ENCODE measurements at regions not wholly inside any gene's neighbourhood (a gene's known extent, or its start where the extent isn't known, plus 50 kb on each side); places are given as distances from the start of the nearest gene placed in this dataset.

- no peak for DNase-seq
Measured at GRCh38 chr17:63134867-63135266, 168.8 kb downstream of the TANC2 start.

- no peak for DNase-seq
Measured at GRCh38 chr17:63136369-63137012, 170.5 kb downstream of the TANC2 start.

- DNase-seq, result no peak
Measured at GRCh38 chr17:63137163-63137562, 171.1 kb downstream of the TANC2 start.

GRCh38 chr17:63138713-63139112 is 172.7 kb downstream of the TANC2 start:
- no peak for DNase-seq

GRCh38 chr17:63139356-63139755 is 173.3 kb downstream of the TANC2 start:
- DNase-seq, result no peak

- peak; percentile 49 for DNase-seq
Measured at GRCh38 chr17:63140255-63140654, 174.2 kb downstream of the TANC2 start.

- DNase-seq, result no peak
Measured at GRCh38 chr17:63142836-63143235, 176.8 kb downstream of the TANC2 start.

GRCh38 chr17:63150490-63150889 is 184.5 kb downstream of the TANC2 start:
- no peak for DNase-seq

- DNase-seq, result peak; percentile 55
Measured at GRCh38 chr17:63150994-63151464, 185.0 kb downstream of the TANC2 start.

- DNase-seq, result no peak
Measured at GRCh38 chr17:63151941-63152523, 186.0 kb downstream of the TANC2 start.

GRCh38 chr17:63153488-63153887 is 187.5 kb downstream of the TANC2 start:
- DNase-seq, result no peak

GRCh38 chr17:63154586-63155244 is 188.7 kb downstream of the TANC2 start:
- DNase-seq, result no peak

GRCh38 chr17:63156986-63157385 is 191.0 kb downstream of the TANC2 start:
- DNase-seq, result no peak

- no peak for DNase-seq
Measured at GRCh38 chr17:63162406-63163157, 196.5 kb downstream of the TANC2 start.

GRCh38 chr17:63163158-63163520 is 197.1 kb downstream of the TANC2 start:
- no peak for DNase-seq

GRCh38 chr17:63165400-63165799 is 199.4 kb downstream of the TANC2 start:
- no peak for DNase-seq

- DNase-seq, result no peak
Measured at GRCh38 chr17:63170795-63171194, 204.8 kb downstream of the TANC2 start.

GRCh38 chr17:63171428-63172393 is 205.7 kb downstream of the TANC2 start:
- no peak for DNase-seq

- no peak for DNase-seq
Measured at GRCh38 chr17:63173450-63173849, 207.4 kb downstream of the TANC2 start.

GRCh38 chr17:63173903-63174302 is 207.9 kb downstream of the TANC2 start:
- DNase-seq, result no peak

GRCh38 chr17:63178530-63178929 is 212.5 kb downstream of the TANC2 start:
- no peak for DNase-seq

GRCh38 chr17:63181856-63182255 is 215.8 kb downstream of the TANC2 start:
- no peak for DNase-seq

Data from hindlimb muscle (tissue), 1 donor.